ENCODE measurements at regions not wholly inside any gene's neighbourhood (a gene's known extent, or its start where the extent isn't known, plus 50 kb on each side); places are given as distances from the start of the nearest gene placed in this dataset.
"Not testable (repeated sequence)": the region's sequence is repeated elsewhere in the genome, so short reads cannot be mapped to it uniquely, and the experiment has no call there.

DNA sequence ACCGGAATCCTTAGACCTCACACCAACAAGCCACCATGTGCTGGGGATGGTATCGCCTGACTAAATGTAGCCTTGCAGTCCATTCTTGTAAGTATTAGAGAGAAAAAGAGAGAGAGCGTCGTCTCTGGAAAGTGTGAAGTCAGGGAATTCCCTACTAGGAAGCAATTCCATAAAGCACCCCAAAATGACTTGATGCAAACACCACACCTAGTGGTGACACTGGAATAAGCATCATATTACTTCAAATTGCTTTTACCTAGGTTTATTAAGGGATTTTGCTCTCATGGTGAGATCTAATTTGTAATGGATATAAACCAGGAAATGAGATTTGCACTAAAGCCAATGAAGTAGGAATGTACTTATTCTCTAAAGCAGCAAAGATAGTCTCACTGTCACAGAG is 111.4 kb upstream of the METTL9 start:
- not testable (repeated sequence) for H3K4me1 ChIP-seq; H3K36me3 ChIP-seq; H3K4me3 ChIP-seq (ENCODE audit: low read depth, low read length); DNase-seq; H3K9me3 ChIP-seq; H3K27me3 ChIP-seq
- TF ChIP-seq, protein P1, sequence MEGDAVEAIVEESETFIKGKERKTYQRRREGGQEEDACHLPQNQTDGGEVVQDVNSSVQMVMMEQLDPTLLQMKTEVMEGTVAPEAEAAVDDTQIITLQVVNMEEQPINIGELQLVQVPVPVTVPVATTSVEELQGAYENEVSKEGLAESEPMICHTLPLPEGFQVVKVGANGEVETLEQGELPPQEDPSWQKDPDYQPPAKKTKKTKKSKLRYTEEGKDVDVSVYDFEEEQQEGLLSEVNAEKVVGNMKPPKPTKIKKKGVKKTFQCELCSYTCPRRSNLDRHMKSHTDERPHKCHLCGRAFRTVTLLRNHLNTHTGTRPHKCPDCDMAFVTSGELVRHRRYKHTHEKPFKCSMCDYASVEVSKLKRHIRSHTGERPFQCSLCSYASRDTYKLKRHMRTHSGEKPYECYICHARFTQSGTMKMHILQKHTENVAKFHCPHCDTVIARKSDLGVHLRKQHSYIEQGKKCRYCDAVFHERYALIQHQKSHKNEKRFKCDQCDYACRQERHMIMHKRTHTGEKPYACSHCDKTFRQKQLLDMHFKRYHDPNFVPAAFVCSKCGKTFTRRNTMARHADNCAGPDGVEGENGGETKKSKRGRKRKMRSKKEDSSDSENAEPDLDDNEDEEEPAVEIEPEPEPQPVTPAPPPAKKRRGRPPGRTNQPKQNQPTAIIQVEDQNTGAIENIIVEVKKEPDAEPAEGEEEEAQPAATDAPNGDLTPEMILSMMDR (IDR thresholded peaks at IDR 0.05; ENCODE audit: low read depth, low read length), result peak; percentile 17; the same call in 1 of the 2 replicates

DNA sequence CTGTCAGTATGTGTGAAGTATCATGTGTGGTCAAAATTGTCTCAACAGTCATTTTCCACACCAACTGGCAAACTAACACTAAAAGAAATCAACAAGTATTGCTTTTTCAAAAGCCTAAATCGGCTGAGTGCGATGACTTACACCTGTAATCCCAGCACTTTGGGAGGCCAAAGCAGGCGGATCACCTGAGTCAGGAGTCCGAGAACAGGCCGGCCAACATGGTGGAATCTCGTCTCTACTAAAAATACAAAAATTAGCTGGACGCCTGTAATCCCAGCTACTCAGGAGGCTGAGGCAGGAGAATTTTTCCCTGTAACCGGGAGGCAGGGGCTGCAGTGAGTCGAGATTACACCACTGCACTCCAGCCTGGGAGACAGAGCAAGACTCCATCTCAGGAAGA is 100.3 kb upstream of the METTL9 start:
- H3K4me1 ChIP-seq; H3K36me3 ChIP-seq; H3K27me3 ChIP-seq; DNase-seq; H3K9me3 ChIP-seq; H3K4me3 ChIP-seq (ENCODE audit: low read depth, low read length): not testable (repeated sequence)

DNA sequence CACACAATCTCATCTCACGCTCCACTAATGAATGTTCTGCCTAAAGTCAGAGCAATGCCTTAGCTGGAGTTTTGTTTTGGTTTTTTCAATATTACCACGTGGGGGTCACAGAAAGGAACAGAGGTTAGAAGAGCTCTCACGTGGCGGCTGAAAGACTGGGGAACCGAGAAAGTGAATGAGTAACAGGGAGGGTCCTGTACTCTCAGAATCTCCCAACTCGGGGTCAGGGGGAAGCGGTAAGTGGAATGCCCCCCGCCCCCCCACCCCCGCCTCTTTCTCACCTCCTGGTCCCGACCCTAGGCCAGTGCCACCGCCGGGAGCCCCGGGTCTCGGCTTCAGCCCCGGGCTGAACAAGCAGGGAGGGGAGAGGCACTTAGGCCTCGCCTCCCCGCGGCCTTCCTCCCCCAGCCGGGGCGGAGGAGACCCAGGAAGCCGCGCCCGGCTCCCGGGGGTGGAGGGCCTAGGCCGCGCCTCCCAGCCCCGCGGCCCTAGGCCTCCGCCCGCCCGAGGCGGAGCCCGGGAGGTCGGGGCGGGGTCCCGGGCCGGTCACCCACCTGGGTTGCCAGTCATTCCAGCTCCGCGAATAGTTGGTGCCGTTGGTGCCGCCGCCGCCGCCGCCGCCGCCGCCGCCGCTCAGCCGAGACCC is 98.0 kb upstream of the METTL9 start:
- H3K36me3 ChIP-seq, H3K4me1 ChIP-seq, H3K27me3 ChIP-seq, H3K9me3 ChIP-seq: not testable (repeated sequence)
- peak; percentile 57 for DNase-seq
- H3K4me3 ChIP-seq (ENCODE audit: low read depth, low read length), result peak overlapping the region; percentile 79

DNA sequence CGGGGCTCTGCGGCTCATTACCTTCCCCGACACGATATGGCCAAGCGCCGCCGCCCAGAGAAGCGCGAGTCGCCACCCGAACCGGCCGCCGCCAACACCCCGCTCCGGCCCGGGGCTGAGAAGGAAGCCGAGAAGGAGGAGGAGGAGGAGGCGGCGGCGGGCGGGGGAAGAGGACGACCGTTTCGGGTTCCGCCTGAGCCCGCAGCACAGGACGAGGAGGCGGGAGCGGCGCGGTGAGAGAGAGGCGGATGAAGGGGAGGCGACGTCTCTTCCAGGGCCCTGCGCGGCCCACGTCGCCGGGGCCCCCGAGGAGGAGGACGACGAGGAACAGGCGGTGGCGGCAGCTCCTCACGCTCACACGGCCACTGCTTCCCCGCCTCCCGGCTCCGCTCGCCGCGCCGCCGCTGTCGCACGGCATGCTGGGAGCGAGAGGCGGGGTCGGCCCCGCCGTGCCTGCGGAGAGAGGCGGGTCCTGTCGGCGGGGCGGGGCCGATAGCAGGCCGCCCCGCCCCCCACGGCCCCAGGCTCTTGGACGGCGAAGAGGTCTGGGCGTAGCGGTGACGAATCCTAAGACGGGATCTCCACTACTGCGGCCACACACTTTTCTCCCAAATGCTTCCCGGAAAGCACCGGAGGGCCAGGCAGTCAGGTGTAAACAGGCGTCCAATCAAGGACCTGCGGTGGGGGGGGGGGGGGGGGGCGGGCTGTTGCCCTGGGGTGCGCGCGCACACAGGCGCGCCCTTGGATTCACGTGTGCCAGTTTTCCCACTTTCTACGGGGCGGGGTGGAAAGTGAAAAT is 97.3 kb upstream of the METTL9 start:
- TF ChIP-seq, protein P1 (IDR thresholded peaks at IDR 0.05; ENCODE audit: low read depth, low read length), result no peak
- H3K9me3 ChIP-seq, result no peaks in the 10 kb centered on the region
- H3K36me3 ChIP-seq, result peaks cover 3% of the 10 kb centered on the region; the same call in 1 of the 2 replicates
- peak overlapping the region; percentile 79 for H3K4me3 ChIP-seq (ENCODE audit: low read depth, low read length)
- no peaks in the 10 kb centered on the region for H3K27me3 ChIP-seq
- H3K4me1 ChIP-seq, result no peaks in the 10 kb centered on the region; the same call in 1 of the 2 replicates
- peak; percentile 98 for DNase-seq

DNA sequence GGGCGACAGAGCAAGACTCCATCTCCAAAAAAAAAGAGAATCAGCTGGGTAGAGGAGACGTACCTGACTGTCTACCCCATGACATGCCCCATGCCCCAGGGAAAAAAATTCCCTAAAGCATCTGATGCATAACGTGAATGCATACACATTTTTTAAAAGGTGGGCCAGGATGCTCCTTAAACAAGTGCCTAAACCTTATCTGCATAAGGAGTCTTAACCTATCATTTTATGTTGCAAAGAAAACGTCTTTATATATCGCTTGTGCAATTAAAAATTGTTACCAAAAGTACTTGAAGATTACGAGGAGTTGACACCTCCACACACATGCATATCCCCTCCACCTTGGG is 95.8 kb upstream of the METTL9 start:
- not testable (repeated sequence) for DNase-seq; H3K9me3 ChIP-seq; H3K4me1 ChIP-seq; H3K36me3 ChIP-seq; H3K27me3 ChIP-seq; H3K4me3 ChIP-seq (ENCODE audit: low read depth, low read length)

DNA sequence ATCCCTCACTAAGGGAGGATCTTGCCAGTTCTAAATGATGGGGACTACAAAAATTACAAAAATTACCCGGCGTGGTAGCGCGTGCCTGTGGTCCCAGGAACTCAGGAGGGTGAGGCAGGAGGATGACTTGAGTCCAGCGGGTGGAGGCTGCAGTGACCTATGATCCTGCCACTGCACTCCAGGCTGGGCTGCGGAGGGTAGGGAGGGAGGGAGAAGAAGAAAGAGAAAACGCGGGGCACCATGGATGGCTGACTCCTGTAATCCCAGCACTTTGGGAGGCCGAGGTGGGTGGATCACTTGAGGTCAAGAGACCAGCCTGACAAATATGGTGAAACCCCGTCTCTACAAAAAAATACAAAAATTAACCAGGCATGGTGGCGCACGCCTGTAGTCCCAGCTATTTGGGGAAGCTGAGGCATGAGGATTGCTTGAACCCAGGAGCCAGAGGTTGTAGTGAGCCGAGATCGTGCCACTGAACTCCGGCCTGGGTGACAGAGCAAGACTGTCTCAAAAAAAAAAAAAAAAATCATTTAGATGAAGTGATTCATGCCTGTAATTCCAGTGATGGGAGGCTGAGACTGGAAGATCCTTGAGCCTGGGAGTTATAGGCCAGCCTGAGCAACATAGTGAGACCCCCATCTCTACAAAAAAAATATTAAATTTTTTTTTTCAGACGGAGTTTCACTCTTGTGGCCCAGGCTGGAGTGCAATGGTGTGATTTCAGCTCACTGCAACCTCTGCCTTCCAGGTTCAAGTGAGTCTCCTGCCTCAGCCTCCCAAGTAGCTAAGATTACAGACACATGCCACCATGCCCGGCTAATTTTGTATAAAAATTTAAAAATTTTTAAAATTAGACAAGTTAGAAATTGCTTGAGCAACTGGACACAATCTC is 95.2 kb upstream of the METTL9 start:
- H3K36me3 ChIP-seq; DNase-seq; H3K27me3 ChIP-seq; H3K4me1 ChIP-seq; H3K9me3 ChIP-seq; H3K4me3 ChIP-seq (ENCODE audit: low read depth, low read length): not testable (repeated sequence)

DNA sequence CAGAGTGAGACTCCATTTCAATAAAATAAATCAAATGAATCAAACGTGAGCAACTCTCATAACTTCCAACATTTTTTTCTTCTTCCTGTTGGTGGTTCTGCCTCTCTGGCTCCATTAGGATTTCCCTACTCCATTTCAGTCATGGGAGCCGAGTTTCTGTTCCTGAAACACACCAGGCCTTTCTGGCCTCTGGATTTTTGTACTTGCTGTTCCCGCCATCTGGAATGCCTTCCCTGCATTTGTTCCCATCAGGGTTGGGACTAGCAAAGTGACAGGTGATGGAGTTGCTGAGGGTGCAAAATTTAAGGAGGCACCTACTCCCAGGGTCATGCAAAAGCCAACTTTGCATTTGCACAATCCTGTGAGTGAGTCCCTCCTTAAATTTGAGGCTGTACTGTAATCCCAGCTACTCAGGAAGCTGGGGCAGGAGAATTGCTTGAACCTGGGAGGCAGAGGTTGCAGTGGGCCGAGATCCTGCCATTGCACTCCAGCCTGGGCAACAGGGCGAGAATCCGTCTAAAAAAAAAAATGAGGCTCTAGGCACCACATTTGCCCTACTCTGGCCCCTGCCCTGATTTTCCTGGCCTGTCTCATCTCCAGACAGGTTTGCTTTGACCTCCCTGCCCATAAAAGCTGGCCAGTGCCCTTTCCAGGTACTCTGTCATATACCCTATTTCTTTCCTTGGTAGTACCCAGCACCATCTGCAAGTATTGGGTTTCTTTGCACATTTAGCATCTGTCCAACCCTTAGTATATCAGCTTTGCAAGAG is 93.4 kb upstream of the METTL9 start:
- not testable (repeated sequence) for H3K4me1 ChIP-seq

DNA sequence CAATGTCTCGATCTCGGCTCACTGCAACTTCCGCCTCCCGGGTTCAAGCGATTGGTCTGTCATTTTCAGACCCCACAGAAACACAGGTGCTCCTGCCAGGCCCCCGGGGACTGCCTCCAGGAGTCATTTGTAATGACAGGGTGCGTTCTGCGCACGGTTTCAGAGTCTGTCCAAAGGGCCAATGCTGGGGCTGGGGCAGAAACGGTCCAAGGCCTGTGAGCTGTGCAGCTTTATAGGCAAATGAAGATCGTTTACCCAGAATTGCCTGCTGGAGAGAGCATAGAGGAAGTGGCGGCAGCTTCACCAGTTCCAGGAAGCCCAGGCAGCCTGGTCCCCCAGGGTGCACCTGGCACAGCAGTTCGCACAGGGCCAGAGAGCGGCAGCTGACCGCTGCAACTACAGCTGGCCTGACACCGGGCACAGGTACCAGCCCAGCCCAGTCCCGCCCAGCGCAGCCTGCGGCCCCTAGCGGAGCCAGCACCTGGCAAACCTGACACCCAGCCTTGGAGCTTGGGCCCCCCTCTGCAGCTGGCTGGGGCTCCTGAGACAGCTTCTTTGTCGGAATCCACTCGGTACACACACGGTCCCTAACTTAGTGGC is 92.4 kb upstream of the METTL9 start:
- H3K9me3 ChIP-seq; H3K4me1 ChIP-seq; DNase-seq; H3K27me3 ChIP-seq; H3K4me3 ChIP-seq (ENCODE audit: low read depth, low read length): not testable (repeated sequence)
- H3K36me3 ChIP-seq, result peaks cover 22% of the 10 kb centered on the region

More for the DNA sequence above, 93.4 kb upstream of the METTL9 start:
- not testable (repeated sequence) for H3K4me3 ChIP-seq (ENCODE audit: low read depth, low read length); H3K9me3 ChIP-seq; H3K27me3 ChIP-seq; DNase-seq
- H3K36me3 ChIP-seq, result peaks cover 22% of the 10 kb centered on the region

DNA sequence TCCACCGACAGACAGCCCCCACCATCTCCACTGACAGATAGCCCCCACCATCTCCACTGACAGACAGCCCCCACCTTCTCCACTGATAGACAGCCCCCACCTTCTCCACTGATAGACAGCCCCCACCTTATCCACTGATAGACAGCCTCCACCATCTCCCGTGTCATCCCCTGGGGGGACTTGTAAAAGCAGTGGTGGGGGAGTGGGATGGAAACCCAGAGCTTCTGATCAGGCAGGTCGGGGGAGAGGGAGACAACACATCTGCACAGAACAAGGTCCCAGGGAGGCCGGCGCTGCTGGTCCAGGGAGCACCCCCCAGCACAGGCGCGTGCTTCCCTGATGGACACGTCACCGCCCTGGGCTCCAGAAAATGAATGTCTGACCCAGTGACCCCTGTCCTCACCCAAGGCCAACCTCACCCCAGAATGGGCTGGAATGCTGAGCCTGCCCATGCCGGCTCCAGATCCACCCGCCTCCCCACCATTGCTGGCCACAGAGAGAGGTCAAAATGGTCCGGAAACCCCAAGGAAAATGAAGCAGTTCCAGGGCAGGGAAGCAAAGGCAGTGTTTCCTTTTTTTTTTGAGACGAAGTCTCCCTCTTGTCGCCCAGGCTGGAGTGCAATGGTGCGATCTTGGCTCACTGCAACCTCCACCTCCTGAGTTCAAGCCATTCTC is 91.6 kb upstream of the METTL9 start:
- peaks cover 29% of the 10 kb centered on the region for H3K36me3 ChIP-seq
- not testable (repeated sequence) for H3K27me3 ChIP-seq; H3K9me3 ChIP-seq; H3K4me3 ChIP-seq (ENCODE audit: low read depth, low read length); DNase-seq
- H3K4me1 ChIP-seq, result peaks cover 12% of the 10 kb centered on the region
